ENCODE measurements at regions not wholly inside any gene's neighbourhood (a gene's known extent, or its start where the extent isn't known, plus 50 kb on each side); places are given as distances from the start of the nearest gene placed in this dataset.
"Not testable (repeated sequence)": the region's sequence is repeated elsewhere in the genome, so short reads cannot be mapped to it uniquely, and the experiment has no call there.

DNA sequence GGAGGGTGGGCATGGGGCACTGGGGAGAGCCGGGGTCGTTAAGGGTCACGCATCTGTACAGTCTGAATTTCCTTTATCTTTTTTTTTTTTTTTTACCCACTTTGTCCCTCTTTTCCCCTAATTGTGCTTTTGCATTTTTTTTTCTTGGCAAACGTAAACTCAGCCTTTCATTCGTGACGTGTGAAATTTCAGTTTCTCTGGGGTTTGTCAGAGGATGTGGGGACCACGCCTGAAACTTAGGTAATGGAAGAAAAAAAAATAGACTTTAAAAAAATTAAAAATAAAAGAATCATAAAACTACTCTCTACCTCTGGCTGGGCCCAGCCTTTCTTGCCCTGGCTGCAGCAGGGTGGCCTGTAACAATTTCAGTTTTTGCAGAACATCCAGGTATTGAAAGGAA lies 68.3 kb upstream of the ZNF658 start:
- not testable (repeated sequence) for H3K4me1 Mint-ChIP-seq (ENCODE audit: low read depth in 2 of 2); H3K4me3 Mint-ChIP-seq; H3K36me3 Mint-ChIP-seq; DNase-seq (ENCODE audit: low spot score); H3K9me3 Mint-ChIP-seq; ATAC-seq; H3K27ac Mint-ChIP-seq; H3K27me3 Mint-ChIP-seq

DNA sequence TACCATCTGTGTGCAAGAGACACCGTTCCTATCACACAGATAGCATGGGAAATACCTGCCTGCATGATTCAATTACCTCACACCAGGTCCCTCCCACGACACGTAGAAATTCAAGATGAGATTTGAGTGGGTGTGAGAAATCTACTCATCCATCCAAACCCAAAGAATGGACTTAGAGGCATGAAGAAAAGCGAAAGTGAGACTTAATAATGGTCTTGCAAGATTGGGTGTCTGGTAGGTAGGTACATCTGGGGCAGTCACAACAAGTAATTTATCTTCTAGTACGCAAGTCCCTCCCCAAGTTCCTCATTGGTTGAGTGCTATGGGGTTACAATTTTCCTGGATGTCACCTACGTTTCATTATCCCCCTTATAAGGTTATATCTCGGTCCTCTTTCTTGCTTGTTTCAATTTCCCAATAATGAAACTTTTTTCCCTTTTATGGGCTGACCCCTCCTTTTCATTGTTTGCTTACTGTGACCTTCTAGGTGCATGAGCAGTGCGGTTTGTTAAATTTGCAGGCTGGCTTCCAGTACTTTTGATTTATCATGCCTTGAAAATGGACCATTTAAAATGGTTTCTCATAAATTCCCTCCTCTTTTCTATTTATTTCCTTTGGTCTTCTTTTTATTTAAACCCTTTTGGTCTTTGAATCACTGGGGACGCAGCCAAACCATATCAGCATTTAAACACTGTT lies 63.1 kb upstream of the ZNF658 start:
- not testable (repeated sequence) for H3K36me3 Mint-ChIP-seq; H3K9me3 Mint-ChIP-seq; ATAC-seq; H3K27ac Mint-ChIP-seq; H3K27me3 Mint-ChIP-seq; DNase-seq (ENCODE audit: low spot score); H3K4me3 Mint-ChIP-seq; H3K4me1 Mint-ChIP-seq (ENCODE audit: low read depth in 2 of 2)
